ENCODE measurements at regions not wholly inside any gene's neighbourhood (a gene's known extent, or its start where the extent isn't known, plus 50 kb on each side); places are given as distances from the start of the nearest gene placed in this dataset.

DNA sequence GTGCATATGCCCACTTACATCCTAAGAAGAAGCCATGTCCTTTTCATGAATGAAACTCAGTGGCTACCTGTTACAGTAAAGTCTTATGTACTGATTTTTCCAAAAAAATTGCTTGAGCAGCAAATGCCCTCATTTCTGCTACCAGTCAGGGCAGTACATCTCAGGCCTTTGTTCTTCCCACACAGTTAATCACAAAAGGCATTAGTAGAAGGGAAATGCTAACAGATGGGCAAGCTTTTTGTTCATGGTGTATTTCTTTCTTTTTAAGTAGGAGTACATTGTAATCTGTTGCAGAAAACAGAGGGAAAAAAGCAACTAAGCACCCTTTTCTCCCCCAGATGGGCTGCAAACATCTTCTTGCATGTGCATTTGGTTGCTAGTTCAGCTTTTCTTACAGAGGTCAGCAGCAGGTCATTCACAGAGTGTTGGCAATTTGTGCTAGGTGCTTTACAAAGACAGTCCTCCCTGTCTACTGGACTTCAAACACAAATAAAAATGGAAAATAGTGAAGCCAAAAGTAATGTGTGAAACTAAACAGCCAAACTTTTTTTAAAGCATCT lies 373.4 kb downstream of the PRDM5 start:
- CTCF ChIA-PET = no interaction called here
- ATAC-seq (no peak), FAIRE-seq (no peak)

DNA sequence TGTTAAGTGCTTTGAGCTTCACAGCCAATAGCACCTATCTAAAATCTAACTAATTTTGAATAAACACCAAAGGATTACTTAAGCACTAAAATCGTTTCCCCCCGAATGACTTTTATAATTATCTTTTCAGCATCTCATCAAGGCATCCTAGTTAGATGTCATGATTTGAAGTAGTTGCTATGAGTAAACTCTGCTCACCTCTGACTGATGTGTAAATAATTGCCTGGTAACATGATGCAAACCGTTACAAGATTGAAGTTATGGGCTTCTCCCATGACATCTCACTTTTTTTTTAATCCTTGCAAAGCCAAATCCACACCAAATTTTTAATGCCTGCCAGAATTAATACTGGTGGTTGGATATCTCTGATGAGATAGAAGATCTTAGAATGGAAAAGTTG lies 377.1 kb downstream of the PRDM5 start:
- FAIRE-seq (no peak), DNase-seq (ENCODE audit: low read depth in 1 of 2, low spot score in 1 of 2) (no peak), ATAC-seq (no peak)
- POLR2A ChIA-PET = no interaction called here
- no peak overlapping the region for H3K27ac ChIP-seq
- no peak overlapping the region for H3K4me3 ChIP-seq
- no peak for TF ChIP-seq JUN (IDR thresholded peaks at IDR 0.05)
- no peak for TF ChIP-seq CEBPB (IDR thresholded peaks at IDR 0.05)
- TF ChIP-seq HDAC2 (IDR thresholded peaks at IDR 0.05) = no peak
- no peak for TF ChIP-seq RNF2 (IDR thresholded peaks at IDR 0.05; ENCODE audit: borderline replicate concordance, low read depth)
- no peak for TF ChIP-seq CHD4 (IDR thresholded peaks at IDR 0.05; ENCODE audit: borderline replicate concordance)
- no peak for TF ChIP-seq POLR2AphosphoS2 (conservative IDR thresholded peaks at IDR 0.05; ENCODE audit: low read length)
- no peak for TF ChIP-seq POLR2A (IDR thresholded peaks at IDR 0.05; ENCODE audit: low read length)
- TF ChIP-seq MAZ (IDR thresholded peaks at IDR 0.05; ENCODE audit: borderline replicate concordance, low read depth, low read length) = no peak
- no peak for TF ChIP-seq CBX8 (IDR thresholded peaks at IDR 0.05)
- TF ChIP-seq FOSB (CRISPR knock-in tag; IDR thresholded peaks at IDR 0.05) = no peak
- no peak for TF ChIP-seq ZC3H11A (IDR thresholded peaks at IDR 0.05)
- no peak for TF ChIP-seq PBX3 (IDR thresholded peaks at IDR 0.05)
- no peak for TF ChIP-seq BHLHE40 (IDR thresholded peaks at IDR 0.05; ENCODE audit: low read depth, low read length)
- H3K4me1 ChIP-seq = no peaks in the 10 kb centered on the region
- CTCF ChIA-PET = no interaction called here
- 8% methylated on average over 3 of the region's 3 CpGs for WGBS (ENCODE audit: missing lambda C conversion rate)
- no peak overlapping the region for H3K4me2 ChIP-seq
- no peaks in the 10 kb centered on the region for H3K9me3 ChIP-seq

More for the DNA sequence above, 373.4 kb downstream of the PRDM5 start:
- no peak for TF ChIP-seq ESRRA (IDR thresholded peaks at IDR 0.05; ENCODE audit: borderline replicate concordance, low read length)
- no peak for TF ChIP-seq KDM1A (IDR thresholded peaks at IDR 0.05; ENCODE audit: low read depth)
- TF ChIP-seq PHF8 (IDR thresholded peaks at IDR 0.05; ENCODE audit: borderline replicate concordance, low read depth) = no peak
- TF ChIP-seq PBX3 (IDR thresholded peaks at IDR 0.05) = no peak
- no peak for TF ChIP-seq NPAS2 (CRISPR knock-in tag; IDR thresholded peaks at IDR 0.05; ENCODE audit: borderline replicate concordance)
- TF ChIP-seq ZNF302 (CRISPR knock-in tag; IDR thresholded peaks at IDR 0.05) = no peak
- TF ChIP-seq HEYL (CRISPR knock-in tag; IDR thresholded peaks at IDR 0.05) = no peak
- no peak for TF ChIP-seq NR3C1 (IDR thresholded peaks at IDR 0.05)
- no peak for TF ChIP-seq KDM5A (IDR thresholded peaks at IDR 0.05)
- TF ChIP-seq, protein P1, sequence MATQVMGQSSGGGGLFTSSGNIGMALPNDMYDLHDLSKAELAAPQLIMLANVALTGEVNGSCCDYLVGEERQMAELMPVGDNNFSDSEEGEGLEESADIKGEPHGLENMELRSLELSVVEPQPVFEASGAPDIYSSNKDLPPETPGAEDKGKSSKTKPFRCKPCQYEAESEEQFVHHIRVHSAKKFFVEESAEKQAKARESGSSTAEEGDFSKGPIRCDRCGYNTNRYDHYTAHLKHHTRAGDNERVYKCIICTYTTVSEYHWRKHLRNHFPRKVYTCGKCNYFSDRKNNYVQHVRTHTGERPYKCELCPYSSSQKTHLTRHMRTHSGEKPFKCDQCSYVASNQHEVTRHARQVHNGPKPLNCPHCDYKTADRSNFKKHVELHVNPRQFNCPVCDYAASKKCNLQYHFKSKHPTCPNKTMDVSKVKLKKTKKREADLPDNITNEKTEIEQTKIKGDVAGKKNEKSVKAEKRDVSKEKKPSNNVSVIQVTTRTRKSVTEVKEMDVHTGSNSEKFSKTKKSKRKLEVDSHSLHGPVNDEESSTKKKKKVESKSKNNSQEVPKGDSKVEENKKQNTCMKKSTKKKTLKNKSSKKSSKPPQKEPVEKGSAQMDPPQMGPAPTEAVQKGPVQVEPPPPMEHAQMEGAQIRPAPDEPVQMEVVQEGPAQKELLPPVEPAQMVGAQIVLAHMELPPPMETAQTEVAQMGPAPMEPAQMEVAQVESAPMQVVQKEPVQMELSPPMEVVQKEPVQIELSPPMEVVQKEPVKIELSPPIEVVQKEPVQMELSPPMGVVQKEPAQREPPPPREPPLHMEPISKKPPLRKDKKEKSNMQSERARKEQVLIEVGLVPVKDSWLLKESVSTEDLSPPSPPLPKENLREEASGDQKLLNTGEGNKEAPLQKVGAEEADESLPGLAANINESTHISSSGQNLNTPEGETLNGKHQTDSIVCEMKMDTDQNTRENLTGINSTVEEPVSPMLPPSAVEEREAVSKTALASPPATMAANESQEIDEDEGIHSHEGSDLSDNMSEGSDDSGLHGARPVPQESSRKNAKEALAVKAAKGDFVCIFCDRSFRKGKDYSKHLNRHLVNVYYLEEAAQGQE (IDR thresholded peaks at IDR 0.05) = no peak
- Histone ChIP-seq H3K4me2 (no peak overlapping the region), H3K4me1 (no peaks in the 10 kb centered on the region), H3K9me3 (no peaks in the 10 kb centered on the region), H3K4me3 (no peak overlapping the region), H3K27ac (no peak overlapping the region)
- POLR2A ChIA-PET = no interaction called here
- no peak for DNase-seq (ENCODE audit: low read depth in 1 of 2, low spot score in 1 of 2)

All from A549 (cell line).